Esophagus squamous epithelium (tissue), 4 donors: ENCODE measurements at regions not wholly inside any gene's neighbourhood (a gene's known extent, or its start where the extent isn't known, plus 50 kb on each side); places are given as distances from the start of the nearest gene placed in this dataset.

Source experiments
- CTCF ChIP-seq, 6 experiments: fragments of 450-650 bp in 4 of 6; fragments of 200-600 bp in 2 of 6; sonication (generic) in 2 of 6; IDR thresholded peaks; one replicate each; pipeline ENCODE4 v1.5.1; 2016 to 2019; ENCODE audit warnings: antibody characterized with exemption in 6 of 6, mild to moderate bottlenecking in 4 of 6, moderate library complexity in 4 of 6
- POLR2A ChIP-seq, 4 donors: fragments of 450-650 bp; IDR thresholded peaks; one replicate each; pipeline ENCODE4 v1.6.1; 2017; ENCODE audit warnings: antibody characterized with exemption in 4 of 4, mild to moderate bottlenecking in 4 of 4, moderate library complexity in 3 of 4

DNA sequence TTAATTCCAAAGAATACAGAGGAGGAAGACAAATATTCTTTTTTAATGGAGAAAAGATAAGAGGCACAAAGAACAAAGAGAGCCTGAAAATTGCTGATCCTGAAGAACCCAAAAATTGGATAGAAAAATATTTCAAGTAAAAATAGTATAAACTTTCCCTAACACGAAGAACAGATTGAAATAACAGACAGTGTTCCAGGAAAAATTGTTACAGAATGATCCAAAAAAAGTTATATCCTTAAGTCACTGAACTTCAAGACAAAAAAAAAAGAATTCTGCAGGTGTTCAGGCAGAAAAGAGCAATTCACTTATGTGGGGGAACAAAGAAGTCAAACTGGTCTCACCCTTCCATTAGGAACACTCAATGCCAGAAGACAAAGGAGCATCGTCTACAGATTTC lies 160.2 kb downstream of the KLF12 start:
- TF ChIP-seq CTCF (IDR thresholded peaks at IDR 0.05), result no peak
- TF ChIP-seq POLR2A (IDR thresholded peaks at IDR 0.05), result no peak
